GM12864 (cell line): ENCODE measurements at regions not wholly inside any gene's neighbourhood (a gene's known extent, or its start where the extent isn't known, plus 50 kb on each side); places are given as distances from the start of the nearest gene placed in this dataset.

Experiments used
- DNase-seq: peaks from one replicate; pipeline ENCODE4 v3.0.0-alpha.2; 2011; ENCODE audit warnings: low read depth
- H3K4me3 ChIP-seq: 2 replicates; pipeline ENCODE4 v1.5.1; 2011; ENCODE audit warnings: mild to moderate bottlenecking, low read depth, low read length, control low read depth
- CTCF ChIP-seq: IDR thresholded peaks from 2 replicates; pipeline ENCODE4 v1.5.1; 2011; ENCODE audit warnings: low read depth, mild to moderate bottlenecking, moderate library complexity, low read length, control low read depth, inconsistent platforms; ENCODE audit errors: missing control alignments

GRCh38 chr12:127991485-127991884 is 275.5 kb upstream of the TMEM132C start:
- no peak for TF ChIP-seq CTCF
- no peak overlapping the region for H3K4me3 ChIP-seq
- DNase-seq = no peak

GRCh38 chr12:127998988-127999387 is 268.0 kb upstream of the TMEM132C start:
- no peak overlapping the region for H3K4me3 ChIP-seq
- TF ChIP-seq CTCF = no peak
- no peak for DNase-seq

- H3K4me3 ChIP-seq = no peak overlapping the region
- no peak for DNase-seq
- no peak for TF ChIP-seq CTCF
Measured at GRCh38 chr12:128004383-128004938, 262.5 kb upstream of the TMEM132C start.

- no peak for DNase-seq
- no peak for TF ChIP-seq CTCF
- no peak overlapping the region for H3K4me3 ChIP-seq
Measured at GRCh38 chr12:128007250-128007649, 259.7 kb upstream of the TMEM132C start.

GRCh38 chr12:128008341-128008740 is 258.6 kb upstream of the TMEM132C start:
- no peak overlapping the region for H3K4me3 ChIP-seq
- no peak for TF ChIP-seq CTCF
- no peak for DNase-seq

GRCh38 chr12:128009108-128009507 is 257.9 kb upstream of the TMEM132C start:
- no peak for TF ChIP-seq CTCF
- no peak overlapping the region for H3K4me3 ChIP-seq
- DNase-seq = no peak

GRCh38 chr12:128012110-128012509 is 254.9 kb upstream of the TMEM132C start:
- TF ChIP-seq CTCF = no peak
- no peak for DNase-seq
- no peak overlapping the region for H3K4me3 ChIP-seq
